B cell (primary cell): ENCODE measurements at regions not wholly inside any gene's neighbourhood (a gene's known extent, or its start where the extent isn't known, plus 50 kb on each side); places are given as distances from the start of the nearest gene placed in this dataset.

ENCODE experiments used
- CTCF ChIP-seq: fragments of 200-600 bp; IDR thresholded peaks from one replicate; pipeline ENCODE4 v1.8.0; 2022; ENCODE audit warnings: antibody characterized with exemption, mild to moderate bottlenecking
- EZH2 ChIP-seq: IDR thresholded peaks from 2 replicates; pipeline ENCODE4 v1.6.1; 2012; ENCODE audit warnings: borderline replicate concordance, low read depth, mild to moderate bottlenecking, moderate library complexity, low read length; ENCODE audit not compliant: insufficient read depth, poor library complexity, severe bottlenecking

- no peak for TF ChIP-seq CTCF
- no peak for TF ChIP-seq EZH2
These were observed 980.5 kb downstream of the FLRT2 start for GRCh38 chr14:86510491-86510890.
